Esophagus squamous epithelium (tissue), 4 donors: ENCODE measurements at regions not wholly inside any gene's neighbourhood (a gene's known extent, or its start where the extent isn't known, plus 50 kb on each side); places are given as distances from the start of the nearest gene placed in this dataset.

Source experiments
- POLR2A ChIP-seq, 4 donors: fragments of 450-650 bp; IDR thresholded peaks; one replicate each; pipeline ENCODE4 v1.6.1; 2017; ENCODE audit warnings: antibody characterized with exemption in 4 of 4, mild to moderate bottlenecking in 4 of 4, moderate library complexity in 3 of 4
- TF ChIP-seq, protein P1 (sequence below), 6 experiments: fragments of 450-650 bp in 4 of 6; fragments of 200-600 bp in 2 of 6; sonication (generic) in 2 of 6; IDR thresholded peaks; one replicate each; pipeline ENCODE4 v1.5.1; 2016 to 2019; ENCODE audit warnings: antibody characterized with exemption in 6 of 6, mild to moderate bottlenecking in 4 of 6, moderate library complexity in 4 of 6

DNA sequence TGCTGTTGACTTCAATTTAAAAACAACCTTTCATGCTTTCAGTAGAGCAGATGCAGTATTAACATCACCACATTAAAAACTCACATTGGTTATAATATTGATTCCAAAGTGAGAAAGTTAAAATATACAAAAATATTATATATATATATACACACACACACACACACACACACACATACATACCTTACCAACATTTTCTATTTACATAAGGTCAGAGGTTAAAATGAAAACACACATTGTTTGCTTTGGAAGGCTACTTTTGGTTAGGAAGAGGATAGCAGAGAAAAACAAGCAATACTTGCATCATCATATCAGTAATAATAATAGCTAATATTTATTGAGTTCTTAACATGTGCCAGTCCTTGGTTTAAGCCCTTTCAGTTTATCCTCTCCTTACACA, 226.5 kb downstream of the PPP4R3C start:
- TF ChIP-seq, protein P1, sequence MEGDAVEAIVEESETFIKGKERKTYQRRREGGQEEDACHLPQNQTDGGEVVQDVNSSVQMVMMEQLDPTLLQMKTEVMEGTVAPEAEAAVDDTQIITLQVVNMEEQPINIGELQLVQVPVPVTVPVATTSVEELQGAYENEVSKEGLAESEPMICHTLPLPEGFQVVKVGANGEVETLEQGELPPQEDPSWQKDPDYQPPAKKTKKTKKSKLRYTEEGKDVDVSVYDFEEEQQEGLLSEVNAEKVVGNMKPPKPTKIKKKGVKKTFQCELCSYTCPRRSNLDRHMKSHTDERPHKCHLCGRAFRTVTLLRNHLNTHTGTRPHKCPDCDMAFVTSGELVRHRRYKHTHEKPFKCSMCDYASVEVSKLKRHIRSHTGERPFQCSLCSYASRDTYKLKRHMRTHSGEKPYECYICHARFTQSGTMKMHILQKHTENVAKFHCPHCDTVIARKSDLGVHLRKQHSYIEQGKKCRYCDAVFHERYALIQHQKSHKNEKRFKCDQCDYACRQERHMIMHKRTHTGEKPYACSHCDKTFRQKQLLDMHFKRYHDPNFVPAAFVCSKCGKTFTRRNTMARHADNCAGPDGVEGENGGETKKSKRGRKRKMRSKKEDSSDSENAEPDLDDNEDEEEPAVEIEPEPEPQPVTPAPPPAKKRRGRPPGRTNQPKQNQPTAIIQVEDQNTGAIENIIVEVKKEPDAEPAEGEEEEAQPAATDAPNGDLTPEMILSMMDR (IDR thresholded peaks at IDR 0.05), result no peak
- TF ChIP-seq POLR2A (IDR thresholded peaks at IDR 0.05), result no peak
